Dendritic cell treated with granulocyte-macrophage colony-stimulating factor and Interleukin-4, amounts not matched to agents 40 ng/mL and 50 ng/mL, for 4 days (primary cell): ENCODE measurements at regions not wholly inside any gene's neighbourhood (a gene's known extent, or its start where the extent isn't known, plus 50 kb on each side); places are given as distances from the start of the nearest gene placed in this dataset.

ENCODE experiments used
- H3K27ac Mint-ChIP-seq: one replicate; pipeline ENCODE4 v1.8.0; 2022; ENCODE audit warnings: mild to moderate bottlenecking, mixed read lengths
- H3K27me3 Mint-ChIP-seq: one replicate; pipeline ENCODE4 v1.8.0; 2022; ENCODE audit warnings: mild to moderate bottlenecking, mixed read lengths
- H3K36me3 Mint-ChIP-seq: one replicate; pipeline ENCODE4 v1.8.0; 2022; ENCODE audit warnings: low read depth, mixed read lengths
- H3K4me1 Mint-ChIP-seq: one replicate; pipeline ENCODE4 v1.8.0; 2022; ENCODE audit warnings: low read depth, mixed read lengths
- H3K4me3 Mint-ChIP-seq: one replicate; pipeline ENCODE4 v1.8.0; 2022; ENCODE audit warnings: mild to moderate bottlenecking, moderate library complexity, mixed read lengths
- H3K9me3 Mint-ChIP-seq: one replicate; pipeline ENCODE4 v1.8.0; 2022; ENCODE audit warnings: mixed read lengths
- intact Hi-C: fragments of 100-400 bp; cut with micrococcal nuclease; formaldehyde crosslinking; loops from one replicate; pipeline ENCODE4 v1.15.0; 2022

DNA sequence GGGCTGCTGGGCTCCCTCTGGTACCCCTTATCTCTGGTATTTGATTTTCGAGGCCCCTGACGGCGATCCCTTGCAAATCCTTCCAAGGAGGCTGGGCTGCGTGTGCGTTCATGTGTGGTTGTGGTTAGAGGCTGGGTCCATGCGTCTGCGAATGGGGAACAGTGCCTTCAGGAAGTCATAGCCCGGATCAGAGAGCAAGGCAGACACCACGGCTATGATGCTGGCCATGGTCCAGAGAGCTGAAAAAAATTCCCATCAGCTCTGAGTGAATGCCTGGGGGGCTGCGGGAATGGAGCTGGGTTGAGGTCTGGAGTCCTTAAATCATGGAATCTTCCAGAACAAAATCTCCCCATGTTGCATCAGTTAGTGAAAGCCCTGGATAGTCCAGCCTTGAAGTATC is 145.5 kb downstream of the ACKR3 start:
- intact Hi-C loops = loop anchor here (5.0 to 10.0 kb wide), 2 partner anchors 72 to 160 kb away; no protein-coding TSS in a partner anchor
- Mint-ChIP-seq H3K4me3 (peak overlapping the region; percentile 24), H3K36me3 (no peaks in the 10 kb centered on the region), H3K27ac (peak overlapping the region; percentile 65), H3K4me1 (peaks cover 53% of the 10 kb centered on the region), H3K27me3 (peaks cover 36% of the 10 kb centered on the region), H3K9me3 (no peaks in the 10 kb centered on the region)

DNA sequence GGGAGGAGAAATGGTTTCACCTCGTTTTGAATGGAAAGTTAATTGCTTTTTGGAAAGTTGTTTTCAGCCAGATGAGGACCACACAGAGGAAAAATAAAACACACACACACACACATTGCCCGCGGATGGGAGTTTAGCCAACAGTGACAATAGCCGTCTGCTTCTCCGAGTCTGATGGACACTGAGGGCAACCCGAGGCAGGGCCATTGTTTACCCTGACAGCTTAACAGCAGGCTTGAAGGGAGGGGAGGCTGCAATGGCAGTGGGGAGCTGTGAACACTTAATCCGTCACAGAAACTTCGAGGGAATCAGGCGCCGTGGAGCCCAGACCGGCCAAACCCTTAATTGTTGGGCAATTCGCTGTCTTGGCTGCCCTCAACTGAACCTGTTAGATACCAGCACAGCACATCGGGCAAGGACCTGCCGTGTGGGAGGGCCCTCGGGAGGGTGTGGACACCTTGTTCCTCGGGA is 145.9 kb downstream of the ACKR3 start:
- Mint-ChIP-seq H3K27ac (peak overlapping the region; percentile 65), H3K4me1 (peaks cover 53% of the 10 kb centered on the region), H3K27me3 (peaks cover 36% of the 10 kb centered on the region), H3K4me3 (no peak overlapping the region), H3K9me3 (no peaks in the 10 kb centered on the region), H3K36me3 (no peaks in the 10 kb centered on the region)
- intact Hi-C loops = loop anchor here (5.0 to 10.0 kb wide), 2 partner anchors 72 to 159 kb away; no protein-coding TSS in a partner anchor

DNA sequence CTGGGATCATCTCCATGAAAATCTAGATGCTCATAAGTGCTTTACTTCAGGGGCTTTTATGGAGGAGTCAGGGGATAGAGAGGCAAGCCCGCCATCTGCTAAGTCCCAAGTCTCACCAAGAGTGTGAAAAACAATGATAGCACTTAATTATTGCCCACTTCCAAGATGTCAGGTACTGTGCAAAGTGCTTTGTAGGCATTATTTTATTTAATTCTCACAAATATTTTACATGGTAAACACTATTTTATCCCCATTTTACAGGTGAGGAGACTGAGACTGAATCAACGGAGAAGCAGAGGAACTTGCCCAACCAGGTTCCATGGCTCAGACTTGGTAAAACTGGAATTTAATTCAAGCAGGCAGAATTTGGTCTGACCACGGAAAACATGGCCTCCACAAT is 147.5 kb downstream of the ACKR3 start:
- H3K27ac Mint-ChIP-seq = no peak overlapping the region
- intact Hi-C loops = loop anchor here (5.0 to 10.0 kb wide), 2 partner anchors 70 to 158 kb away; no protein-coding TSS in a partner anchor
- H3K9me3 Mint-ChIP-seq = no peaks in the 10 kb centered on the region
- H3K4me3 Mint-ChIP-seq = no peak overlapping the region
- H3K4me1 Mint-ChIP-seq = peaks cover 40% of the 10 kb centered on the region
- H3K27me3 Mint-ChIP-seq = peaks cover 43% of the 10 kb centered on the region
- no peaks in the 10 kb centered on the region for H3K36me3 Mint-ChIP-seq

DNA sequence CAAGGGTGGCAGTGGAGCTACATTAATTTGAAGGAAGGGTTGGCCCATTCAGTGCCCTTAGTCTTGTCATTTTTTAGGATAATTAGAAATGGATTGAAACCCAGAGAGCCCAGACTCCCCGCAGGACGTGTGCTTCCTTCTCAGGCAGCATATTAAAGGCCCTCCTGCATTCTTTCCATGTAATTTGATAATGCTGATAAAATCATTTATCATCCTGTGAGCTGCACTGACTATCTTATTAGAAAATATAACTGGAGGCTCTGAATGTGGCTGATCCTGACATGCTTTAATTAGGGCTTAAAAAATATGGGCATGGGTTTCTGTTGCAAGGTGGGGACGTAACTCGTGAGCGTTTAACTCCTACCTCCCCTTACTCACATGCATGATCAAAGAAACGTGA is 148.1 kb downstream of the ACKR3 start:
- Mint-ChIP-seq H3K27me3 (peaks cover 44% of the 10 kb centered on the region), H3K36me3 (no peaks in the 10 kb centered on the region), H3K9me3 (no peaks in the 10 kb centered on the region), H3K4me3 (no peak overlapping the region), H3K27ac (no peak overlapping the region), H3K4me1 (peaks cover 33% of the 10 kb centered on the region)
- intact Hi-C loops = loop anchor here (5.0 to 10.0 kb wide), 2 partner anchors 70 to 157 kb away; no protein-coding TSS in a partner anchor

DNA sequence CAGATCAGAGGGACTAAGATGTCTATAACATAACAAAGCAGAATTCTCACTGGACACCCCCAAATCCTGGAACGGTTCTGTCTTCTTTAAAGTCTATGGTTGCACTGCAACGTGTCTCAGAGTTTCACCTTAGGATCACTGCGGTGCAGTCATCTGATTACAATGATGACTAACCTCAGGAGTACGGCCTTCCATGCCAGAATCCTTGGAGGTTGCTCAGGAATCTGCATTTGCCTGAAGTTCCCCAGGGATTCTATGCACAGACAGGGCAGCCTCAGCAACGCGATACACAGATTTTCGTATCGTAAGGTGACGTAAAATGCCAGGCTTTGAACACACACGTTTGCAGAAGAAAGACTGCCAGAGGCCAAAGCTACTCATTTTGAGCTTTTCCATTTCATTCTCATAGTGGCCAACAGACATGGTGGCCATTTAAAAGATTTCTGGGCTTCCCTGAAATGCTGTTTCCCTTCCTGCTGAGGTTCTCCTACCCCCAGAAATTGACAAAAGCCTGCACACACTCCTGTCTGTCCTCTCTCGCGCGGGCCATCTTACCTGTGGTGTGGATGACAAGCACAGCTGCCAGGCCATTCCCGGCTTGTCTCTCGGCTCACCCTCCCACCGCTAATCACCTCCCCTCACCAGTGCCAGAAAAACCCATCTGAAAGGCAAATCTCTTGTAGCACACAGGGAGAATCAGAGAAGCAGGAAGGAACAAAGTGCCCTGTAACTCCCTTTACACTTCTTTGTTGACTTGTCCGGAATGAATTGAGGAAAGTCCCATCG is 148.8 kb downstream of the ACKR3 start:
- intact Hi-C loops = loop anchor here (5.0 to 10.0 kb wide), 2 partner anchors 69 to 156 kb away; no protein-coding TSS in a partner anchor
- H3K4me1 Mint-ChIP-seq = peaks cover 27% of the 10 kb centered on the region
- H3K27ac Mint-ChIP-seq = no peak overlapping the region
- no peaks in the 10 kb centered on the region for H3K36me3 Mint-ChIP-seq
- no peaks in the 10 kb centered on the region for H3K9me3 Mint-ChIP-seq
- H3K4me3 Mint-ChIP-seq = no peak overlapping the region
- peaks cover 46% of the 10 kb centered on the region for H3K27me3 Mint-ChIP-seq

- intact Hi-C loops = loop anchor here (5.0 to 10.0 kb wide), 2 partner anchors 68 to 156 kb away; no protein-coding TSS in a partner anchor
- no peaks in the 10 kb centered on the region for H3K9me3 Mint-ChIP-seq
Observed at GRCh38 chr2:236719192-236719635, 149.6 kb downstream of the ACKR3 start.

GRCh38 chr2:236720974-236721540 is 151.4 kb downstream of the ACKR3 start:
- intact Hi-C loops = no loop called here
- no peak overlapping the region for H3K4me3 Mint-ChIP-seq
- H3K27me3 Mint-ChIP-seq = peaks cover 51% of the 10 kb centered on the region
- no peak overlapping the region for H3K27ac Mint-ChIP-seq
- H3K4me1 Mint-ChIP-seq = peaks cover 6% of the 10 kb centered on the region
- no peaks in the 10 kb centered on the region for H3K36me3 Mint-ChIP-seq
- no peaks in the 10 kb centered on the region for H3K9me3 Mint-ChIP-seq

More at GRCh38 chr2:236719192-236719635, 149.6 kb downstream of the ACKR3 start:
- H3K4me1 Mint-ChIP-seq = peaks cover 19% of the 10 kb centered on the region
- H3K27me3 Mint-ChIP-seq = peaks cover 46% of the 10 kb centered on the region
- H3K36me3 Mint-ChIP-seq = no peaks in the 10 kb centered on the region
- H3K27ac Mint-ChIP-seq = no peak overlapping the region
- H3K4me3 Mint-ChIP-seq = no peak overlapping the region

GRCh38 chr2:236724200-236724599 is 154.6 kb downstream of the ACKR3 start:
- Mint-ChIP-seq H3K4me3 (no peak overlapping the region), H3K9me3 (no peaks in the 10 kb centered on the region), H3K27me3 (peaks cover 44% of the 10 kb centered on the region), H3K36me3 (no peaks in the 10 kb centered on the region), H3K27ac (no peak overlapping the region), H3K4me1 (peaks cover 4% of the 10 kb centered on the region)
- intact Hi-C loops = no loop called here

DNA sequence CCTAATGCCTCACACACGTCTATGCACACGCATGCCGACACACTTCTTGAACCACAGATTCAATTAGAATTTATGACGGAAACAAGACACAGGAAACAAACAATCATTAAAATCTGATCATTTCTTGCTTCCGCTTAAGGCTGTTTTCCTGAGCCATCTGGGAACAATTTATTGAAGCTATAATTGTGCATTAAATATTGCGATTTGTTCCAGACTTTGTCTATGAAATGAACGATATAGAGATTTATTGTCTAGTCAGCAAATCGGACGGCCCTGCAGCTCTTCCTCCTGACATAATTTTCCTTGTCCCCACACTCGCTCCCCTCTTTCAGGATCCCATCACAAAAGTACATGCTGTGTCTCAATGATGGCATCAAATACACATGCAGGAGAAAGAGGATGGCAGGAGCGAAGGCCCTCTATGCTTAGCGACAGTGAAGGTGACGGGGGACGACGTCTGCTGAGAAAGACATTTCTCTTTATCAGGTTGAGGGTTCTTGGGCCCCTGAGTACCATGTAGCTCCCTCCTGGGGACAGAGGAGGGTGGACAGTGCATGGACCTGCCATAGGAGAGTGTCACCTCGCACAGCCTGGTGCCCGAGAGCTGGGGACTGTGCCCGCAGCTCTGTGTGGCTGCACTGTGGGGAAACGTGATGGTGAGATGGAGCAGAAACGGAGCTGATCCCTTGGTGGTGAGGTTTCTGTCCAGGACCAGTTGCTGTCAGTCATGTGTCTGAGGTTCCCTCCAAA is 157.3 kb downstream of the ACKR3 start:
- Mint-ChIP-seq H3K9me3 (no peaks in the 10 kb centered on the region), H3K27ac (no peak overlapping the region), H3K27me3 (peaks cover 33% of the 10 kb centered on the region), H3K4me3 (no peak overlapping the region), H3K4me1 (no peaks in the 10 kb centered on the region), H3K36me3 (no peaks in the 10 kb centered on the region)
- intact Hi-C loops = no loop called here

DNA sequence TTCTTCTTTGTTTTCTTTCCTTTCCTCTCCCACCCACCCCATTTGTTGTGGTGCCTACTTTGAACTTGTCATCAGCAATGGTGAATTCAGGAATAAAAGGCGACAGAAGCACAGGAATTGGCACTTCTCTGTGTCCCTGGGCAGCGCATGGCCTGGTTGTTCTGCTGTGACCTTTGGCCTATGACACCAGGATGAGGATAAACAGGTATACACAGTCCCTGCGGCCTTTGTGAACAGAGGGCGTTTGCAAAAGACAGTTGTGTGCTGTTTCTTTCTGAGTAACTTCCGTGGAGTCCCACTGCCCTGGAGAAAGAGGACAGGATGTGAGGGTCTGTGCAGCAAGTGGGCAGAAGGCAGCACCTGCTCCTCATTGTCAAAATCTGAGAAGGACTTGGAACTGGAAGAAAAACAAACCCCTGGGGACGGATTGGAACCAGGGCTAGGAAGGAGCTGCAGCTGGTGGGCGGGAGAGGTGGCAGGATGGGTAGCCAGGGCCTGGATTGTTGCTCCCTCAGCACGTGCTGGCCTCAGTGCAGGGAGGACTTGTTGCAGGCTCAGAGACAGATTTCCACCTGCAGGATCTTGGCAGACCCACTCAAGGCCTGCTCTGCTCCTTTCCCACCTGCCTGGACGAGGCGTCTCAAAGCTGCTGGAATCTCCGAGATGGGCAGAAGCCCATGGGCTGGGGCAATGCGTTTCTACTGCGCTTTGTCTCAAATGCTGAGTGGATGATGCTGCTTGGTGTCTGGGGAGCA is 159.5 kb downstream of the ACKR3 start:
- Mint-ChIP-seq H3K4me1 (peaks cover 7% of the 10 kb centered on the region), H3K36me3 (no peaks in the 10 kb centered on the region), H3K27ac (no peak overlapping the region), H3K27me3 (peaks cover 34% of the 10 kb centered on the region), H3K9me3 (no peaks in the 10 kb centered on the region), H3K4me3 (no peak overlapping the region)
- intact Hi-C loops = no loop called here

DNA sequence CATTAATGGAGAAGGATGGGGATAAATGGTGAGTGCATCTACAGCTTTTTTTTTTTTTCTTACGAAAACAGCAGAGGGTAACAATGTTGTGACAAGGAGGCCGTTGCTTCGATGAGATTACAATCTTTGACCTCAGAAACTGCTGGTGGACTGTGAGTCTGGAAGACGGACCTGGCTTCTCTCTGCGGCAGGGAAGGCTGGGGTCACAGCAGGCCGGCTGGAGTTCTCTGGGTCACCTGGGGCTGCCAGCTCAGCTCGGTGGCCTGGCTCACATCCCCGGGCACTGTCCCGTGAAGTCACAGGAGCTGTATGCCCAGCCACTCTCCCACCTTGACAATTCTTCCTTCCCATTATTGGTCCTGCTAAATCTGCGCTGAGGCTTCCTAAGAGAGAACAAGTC is 160.8 kb downstream of the ACKR3 start:
- Mint-ChIP-seq H3K4me1 (peaks cover 7% of the 10 kb centered on the region), H3K27me3 (peaks cover 28% of the 10 kb centered on the region), H3K27ac (no peak overlapping the region), H3K4me3 (no peak overlapping the region), H3K9me3 (no peaks in the 10 kb centered on the region), H3K36me3 (no peaks in the 10 kb centered on the region)
- intact Hi-C loops = no loop called here

DNA sequence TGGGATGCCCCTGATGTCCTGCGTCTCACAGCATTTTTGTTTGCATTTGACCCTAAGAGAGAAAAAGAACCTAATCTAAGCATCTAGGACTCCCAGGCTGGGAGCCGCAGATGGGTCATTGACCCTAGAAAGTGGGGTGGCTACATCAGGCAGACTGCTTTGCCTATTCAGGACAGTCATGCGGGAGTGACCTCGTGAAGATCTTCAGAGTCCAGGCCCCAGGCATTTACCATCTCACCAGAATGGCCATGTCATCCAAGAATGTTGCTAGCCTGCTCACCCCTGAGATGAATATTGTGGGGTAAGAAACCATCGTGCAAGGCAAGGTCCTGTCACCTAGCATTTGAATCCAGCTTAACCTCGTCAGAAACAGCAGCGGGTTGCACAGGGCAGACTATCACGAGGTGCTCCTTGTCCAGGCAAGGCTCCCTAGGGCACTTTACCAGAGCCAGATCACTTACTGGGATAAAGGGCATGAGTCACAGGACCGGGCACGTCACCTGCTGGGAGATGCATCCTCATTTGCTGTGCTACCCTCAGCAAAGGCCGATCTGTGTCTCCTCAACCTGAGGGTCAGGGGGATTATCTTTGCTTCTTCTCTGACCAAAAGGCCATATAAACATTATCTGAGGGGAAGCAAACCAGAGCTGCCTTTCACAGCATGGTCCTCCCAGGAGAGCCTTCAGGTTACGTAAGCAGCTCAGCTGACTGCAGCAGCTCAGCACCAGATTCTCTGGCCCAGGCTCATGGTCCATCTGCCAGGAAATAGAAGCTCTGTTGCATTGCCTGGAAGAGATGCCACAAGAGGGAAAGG is 162.3 kb downstream of the ACKR3 start:
- Mint-ChIP-seq H3K36me3 (no peaks in the 10 kb centered on the region), H3K9me3 (no peaks in the 10 kb centered on the region), H3K27ac (no peak overlapping the region), H3K4me1 (peaks cover 7% of the 10 kb centered on the region), H3K27me3 (peaks cover 26% of the 10 kb centered on the region), H3K4me3 (no peak overlapping the region)
- intact Hi-C loops = no loop called here
